ENCODE measurements at regions not wholly inside any gene's neighbourhood (a gene's known extent, or its start where the extent isn't known, plus 50 kb on each side); places are given as distances from the start of the nearest gene placed in this dataset.

DNA sequence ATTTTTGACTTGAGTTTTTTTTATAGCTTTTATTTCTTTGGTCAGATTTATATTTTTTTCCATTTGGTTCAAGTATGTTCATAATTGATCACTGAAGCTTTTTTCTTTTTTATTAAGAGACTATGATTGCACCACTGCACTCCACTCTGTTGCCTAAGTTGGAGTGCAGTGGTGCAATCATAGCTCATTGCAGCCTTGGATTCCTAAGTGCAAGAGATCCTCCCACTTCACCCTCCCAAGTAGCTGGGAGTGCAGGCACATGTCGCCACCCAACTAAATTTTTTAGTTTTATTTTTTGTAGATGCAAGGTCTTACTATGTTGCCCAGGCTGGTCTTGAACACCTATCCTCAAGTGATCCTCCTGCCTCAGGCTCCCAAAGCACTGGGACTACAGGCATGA is 97.7 kb upstream of the KIF5B start:
- ChIA-PET CTCF (interaction anchor here (0.6 to 1.0 kb wide), 3 partner anchors 9 to 663 kb away, joined by 3 read pairs; no protein-coding TSS in a partner anchor), POLR2A (no interaction called here)
- H3K4me3 ChIP-seq (ENCODE audit: low read depth, low read length) = no peak overlapping the region
- TF ChIP-seq CTCF (IDR thresholded peaks at IDR 0.05; ENCODE audit: insufficient read depth, low read length, missing control alignments) = no peak
- no peak for DNase-seq (ENCODE audit: low read depth, low spot score)

- no peak for DNase-seq (ENCODE audit: low read depth, low spot score)
- no peak for TF ChIP-seq CTCF (IDR thresholded peaks at IDR 0.05; ENCODE audit: insufficient read depth, low read length, missing control alignments)
- H3K4me3 ChIP-seq (ENCODE audit: low read depth, low read length) = no peak overlapping the region
- CTCF ChIA-PET = interaction anchor here (0.6 to 1.0 kb wide), 3 partner anchors 9 to 662 kb away, joined by 3 read pairs; no protein-coding TSS in a partner anchor
- POLR2A ChIA-PET = no interaction called here
Measured at GRCh38 chr10:32153252-32153651, 97.0 kb upstream of the KIF5B start.

- no peak for DNase-seq (ENCODE audit: low read depth, low spot score)
- no peak overlapping the region for H3K4me3 ChIP-seq (ENCODE audit: low read depth, low read length)
- CTCF ChIA-PET = no interaction called here
- POLR2A ChIA-PET = no interaction called here
- no peak for TF ChIP-seq CTCF (IDR thresholded peaks at IDR 0.05; ENCODE audit: insufficient read depth, low read length, missing control alignments)
Measured at GRCh38 chr10:32151871-32152270, 95.6 kb upstream of the KIF5B start.

DNA sequence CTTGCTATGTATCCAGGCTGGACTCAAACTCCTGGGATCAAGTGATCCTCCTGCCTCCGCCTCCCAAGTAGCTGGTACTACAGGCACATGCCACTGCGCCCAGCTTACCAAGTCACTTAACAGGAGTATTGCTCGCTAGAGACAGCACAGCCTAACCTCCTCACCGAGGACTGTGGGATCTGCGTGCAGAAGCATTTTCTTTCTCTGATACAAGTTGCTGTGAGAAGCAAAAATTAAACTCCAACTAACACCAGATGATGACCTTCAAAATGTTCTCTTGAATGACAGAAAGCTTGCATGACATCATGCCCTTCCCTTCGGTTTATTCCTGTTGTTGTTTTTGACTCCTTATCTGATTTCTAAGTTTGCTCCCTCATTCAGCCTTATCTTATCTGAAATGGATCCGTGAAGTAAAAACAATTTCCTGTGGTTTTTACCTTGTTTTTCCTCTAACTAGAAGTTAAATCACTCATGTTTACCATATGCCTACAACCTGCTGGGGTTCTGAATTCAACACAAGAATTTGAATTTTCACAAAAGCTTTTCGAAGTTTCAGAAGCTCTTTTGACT is 94.4 kb upstream of the KIF5B start:
- ChIA-PET CTCF (no interaction called here), POLR2A (interaction anchor here (0.7 kb wide), 1 partner anchor 12 kb away, joined by 4 read pairs; no protein-coding TSS in a partner anchor)

DNA sequence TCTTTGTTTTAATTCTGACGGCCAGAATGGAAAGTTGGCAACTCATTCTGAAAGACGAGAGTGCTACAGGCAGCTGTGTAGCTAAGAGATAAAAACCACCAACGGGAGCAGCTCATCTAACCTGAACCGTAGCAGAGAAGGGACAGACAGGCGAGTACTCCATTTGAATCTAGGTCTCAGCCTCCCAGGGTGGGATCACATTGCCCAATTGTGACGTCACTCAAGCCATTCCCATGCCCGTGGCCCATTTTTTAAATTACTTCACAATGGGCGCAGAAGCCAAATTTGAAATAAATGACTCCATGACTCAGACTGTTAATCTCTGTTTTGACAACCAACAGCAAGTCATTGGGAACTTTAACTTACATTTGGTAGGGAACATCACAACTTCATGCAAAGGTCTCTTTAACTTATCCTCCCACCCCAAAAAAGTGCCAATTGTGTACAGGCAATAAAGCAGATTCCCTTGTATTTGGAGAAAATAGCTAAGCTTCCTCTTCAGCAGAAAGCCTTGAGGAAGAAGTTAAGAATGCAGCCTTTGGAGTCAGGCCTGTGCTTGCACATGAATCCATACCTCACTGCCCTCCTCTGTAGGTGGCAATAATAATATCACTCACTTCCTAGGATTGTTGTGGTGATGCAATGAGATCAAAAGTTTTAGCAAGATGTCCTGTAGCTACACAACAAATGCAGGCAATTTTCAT is 93.2 kb upstream of the KIF5B start:
- DNase-seq (ENCODE audit: low read depth, low spot score) = peak; percentile 77

More for the DNA sequence above, 94.4 kb upstream of the KIF5B start:
- no peak overlapping the region for H3K4me3 ChIP-seq (ENCODE audit: low read depth, low read length)
- no peak for TF ChIP-seq CTCF (IDR thresholded peaks at IDR 0.05; ENCODE audit: insufficient read depth, low read length, missing control alignments)
- no peak for DNase-seq (ENCODE audit: low read depth, low spot score)

More for the DNA sequence above, 93.2 kb upstream of the KIF5B start:
- no peak for TF ChIP-seq CTCF (IDR thresholded peaks at IDR 0.05; ENCODE audit: insufficient read depth, low read length, missing control alignments)
- ChIA-PET POLR2A (interaction anchor here (0.8 kb wide), 1 partner anchor 1593 kb away, joined by 3 read pairs; no protein-coding TSS in a partner anchor), CTCF (interaction anchor here (0.8 to 2.1 kb wide), 3 partner anchors 9 to 17 kb away, joined by 3 to 12 read pairs (median 3); no protein-coding TSS in a partner anchor)
- H3K4me3 ChIP-seq (ENCODE audit: low read depth, low read length) = no peak overlapping the region

Measured in AG04449 (cell line).